Dendritic cell treated with granulocyte-macrophage colony-stimulating factor and Interleukin-4, amounts not matched to agents 40 ng/mL and 50 ng/mL, for 4 days (primary cell): ENCODE measurements at regions not wholly inside any gene's neighbourhood (a gene's known extent, or its start where the extent isn't known, plus 50 kb on each side); places are given as distances from the start of the nearest gene placed in this dataset.

Experiments
- H3K27ac Mint-ChIP-seq: one replicate; pipeline ENCODE4 v1.8.0; 2022; ENCODE audit warnings: mild to moderate bottlenecking, mixed read lengths
- H3K27me3 Mint-ChIP-seq: one replicate; pipeline ENCODE4 v1.8.0; 2022; ENCODE audit warnings: mild to moderate bottlenecking, mixed read lengths
- H3K36me3 Mint-ChIP-seq: one replicate; pipeline ENCODE4 v1.8.0; 2022; ENCODE audit warnings: low read depth, mixed read lengths
- H3K4me1 Mint-ChIP-seq: one replicate; pipeline ENCODE4 v1.8.0; 2022; ENCODE audit warnings: low read depth, mixed read lengths
- H3K4me3 Mint-ChIP-seq: one replicate; pipeline ENCODE4 v1.8.0; 2022; ENCODE audit warnings: mild to moderate bottlenecking, moderate library complexity, mixed read lengths
- H3K9me3 Mint-ChIP-seq: one replicate; pipeline ENCODE4 v1.8.0; 2022; ENCODE audit warnings: mixed read lengths
- intact Hi-C: fragments of 100-400 bp; cut with micrococcal nuclease; formaldehyde crosslinking; loops from one replicate; pipeline ENCODE4 v1.15.0; 2022

- no peaks in the 10 kb centered on the region for H3K9me3 Mint-ChIP-seq
- no peak overlapping the region for H3K4me3 Mint-ChIP-seq
- no peaks in the 10 kb centered on the region for H3K36me3 Mint-ChIP-seq
- intact Hi-C loops: no loop called here
- H3K4me1 Mint-ChIP-seq: no peaks in the 10 kb centered on the region
- H3K27ac Mint-ChIP-seq: no peak overlapping the region
- H3K27me3 Mint-ChIP-seq: peaks cover 4% of the 10 kb centered on the region
These were observed 208.6 kb downstream of the C1D start for GRCh38 chr2:67854103-67854743.

- intact Hi-C loops: no loop called here
- Mint-ChIP-seq H3K36me3 (no peaks in the 10 kb centered on the region), H3K9me3 (no peaks in the 10 kb centered on the region), H3K27me3 (peaks cover 4% of the 10 kb centered on the region), H3K4me3 (no peak overlapping the region), H3K4me1 (no peaks in the 10 kb centered on the region), H3K27ac (no peak overlapping the region)
These were observed 208.0 kb downstream of the C1D start for GRCh38 chr2:67854798-67855197.

- H3K9me3 Mint-ChIP-seq: no peaks in the 10 kb centered on the region
- intact Hi-C loops: no loop called here
- no peaks in the 10 kb centered on the region for H3K36me3 Mint-ChIP-seq
- no peaks in the 10 kb centered on the region for H3K4me1 Mint-ChIP-seq
- no peak overlapping the region for H3K27ac Mint-ChIP-seq
- H3K4me3 Mint-ChIP-seq: no peak overlapping the region
- H3K27me3 Mint-ChIP-seq: no peaks in the 10 kb centered on the region
These were observed 205.9 kb downstream of the C1D start for GRCh38 chr2:67856866-67857265.

- H3K4me1 Mint-ChIP-seq: no peaks in the 10 kb centered on the region
- H3K4me3 Mint-ChIP-seq: no peak overlapping the region
- no peaks in the 10 kb centered on the region for H3K27me3 Mint-ChIP-seq
- H3K36me3 Mint-ChIP-seq: no peaks in the 10 kb centered on the region
- H3K9me3 Mint-ChIP-seq: no peaks in the 10 kb centered on the region
- intact Hi-C loops: no loop called here
- H3K27ac Mint-ChIP-seq: no peak overlapping the region
These were observed 205.0 kb downstream of the C1D start for GRCh38 chr2:67857836-67858235.

GRCh38 chr2:67858886-67859285, 203.9 kb downstream of the C1D start:
- H3K4me1 Mint-ChIP-seq: no peaks in the 10 kb centered on the region
- no peaks in the 10 kb centered on the region for H3K27me3 Mint-ChIP-seq
- no peaks in the 10 kb centered on the region for H3K36me3 Mint-ChIP-seq
- no peak overlapping the region for H3K4me3 Mint-ChIP-seq
- intact Hi-C loops: no loop called here
- no peak overlapping the region for H3K27ac Mint-ChIP-seq
- H3K9me3 Mint-ChIP-seq: no peaks in the 10 kb centered on the region

GRCh38 chr2:67865917-67866316, 196.9 kb downstream of the C1D start:
- Mint-ChIP-seq H3K9me3 (no peaks in the 10 kb centered on the region), H3K36me3 (no peaks in the 10 kb centered on the region), H3K27me3 (peaks cover 7% of the 10 kb centered on the region), H3K4me3 (no peak overlapping the region), H3K27ac (no peak overlapping the region), H3K4me1 (no peaks in the 10 kb centered on the region)
- intact Hi-C loops: no loop called here

GRCh38 chr2:67867735-67868134, 195.1 kb downstream of the C1D start:
- Mint-ChIP-seq H3K36me3 (no peaks in the 10 kb centered on the region), H3K27ac (no peak overlapping the region), H3K4me3 (no peak overlapping the region), H3K9me3 (no peaks in the 10 kb centered on the region), H3K27me3 (peaks cover 13% of the 10 kb centered on the region), H3K4me1 (no peaks in the 10 kb centered on the region)
- intact Hi-C loops: no loop called here

- intact Hi-C loops: no loop called here
- Mint-ChIP-seq H3K27ac (no peak overlapping the region), H3K9me3 (no peaks in the 10 kb centered on the region), H3K27me3 (peaks cover 14% of the 10 kb centered on the region), H3K4me3 (no peak overlapping the region), H3K36me3 (no peaks in the 10 kb centered on the region), H3K4me1 (no peaks in the 10 kb centered on the region)
These were observed 191.0 kb downstream of the C1D start for GRCh38 chr2:67871686-67872412.

- H3K36me3 Mint-ChIP-seq: no peaks in the 10 kb centered on the region
- no peaks in the 10 kb centered on the region for H3K9me3 Mint-ChIP-seq
- intact Hi-C loops: no loop called here
- H3K4me1 Mint-ChIP-seq: no peaks in the 10 kb centered on the region
- peaks cover 13% of the 10 kb centered on the region for H3K27me3 Mint-ChIP-seq
- no peak overlapping the region for H3K4me3 Mint-ChIP-seq
- H3K27ac Mint-ChIP-seq: no peak overlapping the region
These were observed 190.3 kb downstream of the C1D start for GRCh38 chr2:67872481-67872880.

GRCh38 chr2:67873916-67874315, 188.9 kb downstream of the C1D start:
- Mint-ChIP-seq H3K9me3 (no peaks in the 10 kb centered on the region), H3K36me3 (no peaks in the 10 kb centered on the region), H3K27ac (no peak overlapping the region), H3K4me1 (no peaks in the 10 kb centered on the region), H3K4me3 (no peak overlapping the region), H3K27me3 (peaks cover 12% of the 10 kb centered on the region)
- intact Hi-C loops: no loop called here

GRCh38 chr2:67876176-67876575, 186.6 kb downstream of the C1D start:
- H3K4me3 Mint-ChIP-seq: no peak overlapping the region
- peaks cover 6% of the 10 kb centered on the region for H3K27me3 Mint-ChIP-seq
- intact Hi-C loops: no loop called here
- no peaks in the 10 kb centered on the region for H3K4me1 Mint-ChIP-seq
- H3K27ac Mint-ChIP-seq: no peak overlapping the region
- no peaks in the 10 kb centered on the region for H3K9me3 Mint-ChIP-seq
- H3K36me3 Mint-ChIP-seq: no peaks in the 10 kb centered on the region

- no peaks in the 10 kb centered on the region for H3K9me3 Mint-ChIP-seq
- H3K36me3 Mint-ChIP-seq: no peaks in the 10 kb centered on the region
- intact Hi-C loops: no loop called here
- H3K4me3 Mint-ChIP-seq: no peak overlapping the region
- H3K4me1 Mint-ChIP-seq: no peaks in the 10 kb centered on the region
- H3K27ac Mint-ChIP-seq: no peak overlapping the region
- peaks cover 2% of the 10 kb centered on the region for H3K27me3 Mint-ChIP-seq
These were observed 185.5 kb downstream of the C1D start for GRCh38 chr2:67877301-67877700.

GRCh38 chr2:67878743-67879142, 184.1 kb downstream of the C1D start:
- no peaks in the 10 kb centered on the region for H3K36me3 Mint-ChIP-seq
- no peak overlapping the region for H3K4me3 Mint-ChIP-seq
- intact Hi-C loops: no loop called here
- H3K27me3 Mint-ChIP-seq: peaks cover 2% of the 10 kb centered on the region
- no peak overlapping the region for H3K27ac Mint-ChIP-seq
- H3K9me3 Mint-ChIP-seq: no peaks in the 10 kb centered on the region
- H3K4me1 Mint-ChIP-seq: no peaks in the 10 kb centered on the region

- Mint-ChIP-seq H3K36me3 (no peaks in the 10 kb centered on the region), H3K4me3 (no peak overlapping the region), H3K4me1 (no peaks in the 10 kb centered on the region), H3K27ac (no peak overlapping the region), H3K27me3 (peaks cover 2% of the 10 kb centered on the region), H3K9me3 (no peaks in the 10 kb centered on the region)
- intact Hi-C loops: no loop called here
These were observed 183.1 kb downstream of the C1D start for GRCh38 chr2:67879586-67880290.
